Ureter (tissue), 1 donor: ENCODE measurements at regions not wholly inside any gene's neighbourhood (a gene's known extent, or its start where the extent isn't known, plus 50 kb on each side); places are given as distances from the start of the nearest gene placed in this dataset.

Source experiments
- DNase-seq: peaks from one replicate; pipeline ENCODE4 v3.0.0-alpha.2; 2020; ENCODE audit warnings: low spot score
- donor health status: DM: yes; HTN: yes; CAD: no.

- DNase-seq, result no peak
These were observed 153.0 kb downstream of the FOXA2 start for GRCh38 chr20:22431419-22431818.

GRCh38 chr20:22430746-22431168, 153.6 kb downstream of the FOXA2 start:
- DNase-seq, result no peak

GRCh38 chr20:22430154-22430745, 154.1 kb downstream of the FOXA2 start:
- DNase-seq, result no peak

GRCh38 chr20:22429175-22430153, 154.9 kb downstream of the FOXA2 start:
- no peak for DNase-seq

GRCh38 chr20:22428051-22428450, 156.3 kb downstream of the FOXA2 start:
- DNase-seq, result no peak

- DNase-seq, result no peak
These were observed 157.6 kb downstream of the FOXA2 start for GRCh38 chr20:22426772-22427171.

- DNase-seq, result no peak
These were observed 158.8 kb downstream of the FOXA2 start for GRCh38 chr20:22425344-22426295.

GRCh38 chr20:22423190-22423832, 161.1 kb downstream of the FOXA2 start:
- no peak for DNase-seq

GRCh38 chr20:22420116-22420598, 164.2 kb downstream of the FOXA2 start:
- no peak for DNase-seq

- no peak for DNase-seq
These were observed 165.6 kb downstream of the FOXA2 start for GRCh38 chr20:22418738-22419137.

- no peak for DNase-seq
These were observed 170.0 kb downstream of the FOXA2 start for GRCh38 chr20:22414305-22414742.

GRCh38 chr20:22412977-22413868, 171.1 kb downstream of the FOXA2 start:
- DNase-seq, result no peak

- DNase-seq, result no peak
These were observed 172.5 kb downstream of the FOXA2 start for GRCh38 chr20:22411627-22412450.

- no peak for DNase-seq
These were observed 173.1 kb downstream of the FOXA2 start for GRCh38 chr20:22411286-22411626.

GRCh38 chr20:22410556-22411130, 173.7 kb downstream of the FOXA2 start:
- DNase-seq, result no peak

GRCh38 chr20:22408521-22409402, 175.6 kb downstream of the FOXA2 start:
- no peak for DNase-seq

- DNase-seq, result no peak
These were observed 176.9 kb downstream of the FOXA2 start for GRCh38 chr20:22407237-22408193.
